ENCODE measurements at regions not wholly inside any gene's neighbourhood (a gene's known extent, or its start where the extent isn't known, plus 50 kb on each side); places are given as distances from the start of the nearest gene placed in this dataset.

DNA sequence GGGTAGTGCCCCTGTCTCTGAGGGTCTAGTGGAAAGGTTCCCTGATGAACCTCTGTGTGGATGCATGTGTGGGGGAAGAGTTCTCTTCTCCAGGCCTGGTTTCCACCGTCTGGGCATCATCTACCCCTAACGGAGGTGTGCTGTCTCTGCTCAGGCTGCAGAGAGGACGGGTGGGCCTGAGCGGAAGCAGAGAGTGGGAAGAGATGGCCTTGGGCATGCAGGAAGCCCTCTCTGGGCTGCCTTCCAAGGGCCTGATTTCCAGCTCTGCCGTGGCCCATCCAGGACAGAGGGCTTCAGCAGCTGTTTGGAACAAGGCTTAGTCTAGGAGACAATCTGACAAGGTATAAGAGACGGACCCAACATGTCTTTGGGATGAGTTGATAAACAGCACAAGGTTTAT is 220.1 kb upstream of the DTNBP1 start:
- H3F3A ChIP-seq (replicated peaks; ENCODE audit: low read depth): no peaks in the 10 kb centered on the region
- H3K9me3 Mint-ChIP-seq: no peaks in the 10 kb centered on the region
- no peak overlapping the region for H3K4me2 ChIP-seq
- H3K4me3 Mint-ChIP-seq: no peak overlapping the region
- DNase-seq (ENCODE audit: low spot score): no peak
- H3K27ac ChIP-seq (ENCODE audit: low read depth): no peak overlapping the region
- no peaks in the 10 kb centered on the region for H4K20me1 ChIP-seq (replicated peaks; ENCODE audit: insufficient read depth)
- H3K79me2 ChIP-seq (replicated peaks; ENCODE audit: insufficient read depth): no peaks in the 10 kb centered on the region
- H3K9me2 ChIP-seq (ENCODE audit: insufficient read depth): peaks cover 4% of the 10 kb centered on the region; the same call in 1 of the 2 replicates
- H3K27ac Mint-ChIP-seq: no peak overlapping the region
- no peak for ATAC-seq
- no peaks in the 10 kb centered on the region for H3K4me1 Mint-ChIP-seq
- H3K27me3 Mint-ChIP-seq (ENCODE audit: insufficient read depth, low read depth, poor library complexity): peaks cover 3% of the 10 kb centered on the region
- H3K36me3 Mint-ChIP-seq (ENCODE audit: low read depth): no peaks in the 10 kb centered on the region
- no peak overlapping the region for H3K4me3 ChIP-seq
- H3K36me3 ChIP-seq (ENCODE audit: insufficient read depth): no peaks in the 10 kb centered on the region
- peak overlapping the region; percentile 38 for H2AFZ ChIP-seq
- H3K4me1 ChIP-seq (ENCODE audit: insufficient read depth): no peaks in the 10 kb centered on the region
- H3K27me3 ChIP-seq (ENCODE audit: insufficient read depth): no peaks in the 10 kb centered on the region
- TF ChIP-seq, protein P1, sequence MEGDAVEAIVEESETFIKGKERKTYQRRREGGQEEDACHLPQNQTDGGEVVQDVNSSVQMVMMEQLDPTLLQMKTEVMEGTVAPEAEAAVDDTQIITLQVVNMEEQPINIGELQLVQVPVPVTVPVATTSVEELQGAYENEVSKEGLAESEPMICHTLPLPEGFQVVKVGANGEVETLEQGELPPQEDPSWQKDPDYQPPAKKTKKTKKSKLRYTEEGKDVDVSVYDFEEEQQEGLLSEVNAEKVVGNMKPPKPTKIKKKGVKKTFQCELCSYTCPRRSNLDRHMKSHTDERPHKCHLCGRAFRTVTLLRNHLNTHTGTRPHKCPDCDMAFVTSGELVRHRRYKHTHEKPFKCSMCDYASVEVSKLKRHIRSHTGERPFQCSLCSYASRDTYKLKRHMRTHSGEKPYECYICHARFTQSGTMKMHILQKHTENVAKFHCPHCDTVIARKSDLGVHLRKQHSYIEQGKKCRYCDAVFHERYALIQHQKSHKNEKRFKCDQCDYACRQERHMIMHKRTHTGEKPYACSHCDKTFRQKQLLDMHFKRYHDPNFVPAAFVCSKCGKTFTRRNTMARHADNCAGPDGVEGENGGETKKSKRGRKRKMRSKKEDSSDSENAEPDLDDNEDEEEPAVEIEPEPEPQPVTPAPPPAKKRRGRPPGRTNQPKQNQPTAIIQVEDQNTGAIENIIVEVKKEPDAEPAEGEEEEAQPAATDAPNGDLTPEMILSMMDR (conservative IDR thresholded peaks at IDR 0.05; ENCODE audit: low read depth in 2 of 2): no peak
- TF ChIP-seq, protein P2, sequence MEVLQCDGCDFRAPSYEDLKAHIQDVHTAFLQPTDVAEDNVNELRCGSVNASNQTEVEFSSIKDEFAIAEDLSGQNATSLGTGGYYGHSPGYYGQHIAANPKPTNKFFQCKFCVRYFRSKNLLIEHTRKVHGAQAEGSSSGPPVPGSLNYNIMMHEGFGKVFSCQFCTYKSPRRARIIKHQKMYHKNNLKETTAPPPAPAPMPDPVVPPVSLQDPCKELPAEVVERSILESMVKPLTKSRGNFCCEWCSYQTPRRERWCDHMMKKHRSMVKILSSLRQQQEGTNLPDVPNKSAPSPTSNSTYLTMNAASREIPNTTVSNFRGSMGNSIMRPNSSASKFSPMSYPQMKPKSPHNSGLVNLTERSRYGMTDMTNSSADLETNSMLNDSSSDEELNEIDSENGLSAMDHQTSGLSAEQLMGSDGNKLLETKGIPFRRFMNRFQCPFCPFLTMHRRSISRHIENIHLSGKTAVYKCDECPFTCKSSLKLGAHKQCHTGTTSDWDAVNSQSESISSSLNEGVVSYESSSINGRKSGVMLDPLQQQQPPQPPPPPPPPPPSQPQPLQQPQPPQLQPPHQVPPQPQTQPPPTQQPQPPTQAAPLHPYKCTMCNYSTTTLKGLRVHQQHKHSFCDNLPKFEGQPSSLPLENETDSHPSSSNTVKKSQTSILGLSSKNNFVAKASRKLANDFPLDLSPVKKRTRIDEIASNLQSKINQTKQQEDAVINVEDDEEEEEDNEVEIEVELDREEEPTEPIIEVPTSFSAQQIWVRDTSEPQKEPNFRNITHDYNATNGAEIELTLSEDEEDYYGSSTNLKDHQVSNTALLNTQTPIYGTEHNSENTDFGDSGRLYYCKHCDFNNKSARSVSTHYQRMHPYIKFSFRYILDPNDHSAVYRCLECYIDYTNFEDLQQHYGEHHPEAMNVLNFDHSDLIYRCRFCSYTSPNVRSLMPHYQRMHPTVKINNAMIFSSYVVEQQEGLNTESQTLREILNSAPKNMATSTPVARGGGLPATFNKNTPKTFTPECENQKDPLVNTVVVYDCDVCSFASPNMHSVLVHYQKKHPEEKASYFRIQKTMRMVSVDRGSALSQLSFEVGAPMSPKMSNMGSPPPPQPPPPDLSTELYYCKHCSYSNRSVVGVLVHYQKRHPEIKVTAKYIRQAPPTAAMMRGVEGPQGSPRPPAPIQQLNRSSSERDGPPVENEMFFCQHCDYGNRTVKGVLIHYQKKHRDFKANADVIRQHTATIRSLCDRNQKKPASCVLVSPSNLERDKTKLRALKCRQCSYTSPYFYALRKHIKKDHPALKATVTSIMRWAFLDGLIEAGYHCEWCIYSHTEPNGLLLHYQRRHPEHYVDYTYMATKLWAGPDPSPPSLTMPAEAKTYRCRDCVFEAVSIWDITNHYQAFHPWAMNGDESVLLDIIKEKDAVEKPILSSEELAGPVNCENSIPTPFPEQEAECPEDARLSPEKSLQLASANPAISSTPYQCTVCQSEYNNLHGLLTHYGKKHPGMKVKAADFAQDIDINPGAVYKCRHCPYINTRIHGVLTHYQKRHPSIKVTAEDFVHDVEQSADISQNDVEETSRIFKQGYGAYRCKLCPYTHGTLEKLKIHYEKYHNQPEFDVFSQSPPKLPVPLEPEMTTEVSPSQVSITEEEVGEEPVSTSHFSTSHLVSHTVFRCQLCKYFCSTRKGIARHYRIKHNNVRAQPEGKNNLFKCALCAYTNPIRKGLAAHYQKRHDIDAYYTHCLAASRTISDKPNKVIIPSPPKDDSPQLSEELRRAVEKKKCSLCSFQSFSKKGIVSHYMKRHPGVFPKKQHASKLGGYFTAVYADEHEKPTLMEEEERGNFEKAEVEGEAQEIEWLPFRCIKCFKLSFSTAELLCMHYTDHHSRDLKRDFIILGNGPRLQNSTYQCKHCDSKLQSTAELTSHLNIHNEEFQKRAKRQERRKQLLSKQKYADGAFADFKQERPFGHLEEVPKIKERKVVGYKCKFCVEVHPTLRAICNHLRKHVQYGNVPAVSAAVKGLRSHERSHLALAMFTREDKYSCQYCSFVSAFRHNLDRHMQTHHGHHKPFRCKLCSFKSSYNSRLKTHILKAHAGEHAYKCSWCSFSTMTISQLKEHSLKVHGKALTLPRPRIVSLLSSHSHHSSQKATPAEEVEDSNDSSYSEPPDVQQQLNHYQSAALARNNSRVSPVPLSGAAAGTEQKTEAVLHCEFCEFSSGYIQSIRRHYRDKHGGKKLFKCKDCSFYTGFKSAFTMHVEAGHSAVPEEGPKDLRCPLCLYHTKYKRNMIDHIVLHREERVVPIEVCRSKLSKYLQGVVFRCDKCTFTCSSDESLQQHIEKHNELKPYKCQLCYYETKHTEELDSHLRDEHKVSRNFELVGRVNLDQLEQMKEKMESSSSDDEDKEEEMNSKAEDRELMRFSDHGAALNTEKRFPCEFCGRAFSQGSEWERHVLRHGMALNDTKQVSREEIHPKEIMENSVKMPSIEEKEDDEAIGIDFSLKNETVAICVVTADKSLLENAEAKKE (CRISPR knock-in tag; IDR thresholded peaks at IDR 0.05): no peak
- TF ChIP-seq JUNB (IDR thresholded peaks at IDR 0.05; ENCODE audit: unreplicated experiment): no peak

DNA sequence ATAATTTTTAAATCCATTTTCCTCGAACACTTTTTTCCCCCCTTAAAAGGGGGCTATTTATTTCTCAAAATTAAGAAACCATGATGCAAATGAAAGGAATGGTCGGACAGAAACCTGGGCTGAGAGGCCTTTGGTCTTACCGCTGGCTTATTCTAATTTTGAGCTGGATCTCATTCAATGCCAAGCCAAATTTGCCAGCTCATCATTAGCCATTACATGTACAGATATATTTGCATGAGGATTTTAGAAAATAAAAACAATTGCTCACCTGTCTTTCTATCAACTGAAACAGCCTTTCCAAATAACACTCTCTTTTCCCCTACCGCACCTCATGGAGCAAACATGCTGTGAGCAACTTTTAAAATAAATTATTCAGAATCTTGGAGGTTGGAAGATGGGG is 219.5 kb upstream of the DTNBP1 start:
- Histone ChIP-seq H3K27me3 (ENCODE audit: insufficient read depth) (no peaks in the 10 kb centered on the region), H4K20me1 (replicated peaks; ENCODE audit: insufficient read depth) (no peaks in the 10 kb centered on the region), H3K4me2 (no peak overlapping the region), H3K36me3 (ENCODE audit: insufficient read depth) (no peaks in the 10 kb centered on the region), H3K79me2 (replicated peaks; ENCODE audit: insufficient read depth) (no peaks in the 10 kb centered on the region), H3K4me1 (ENCODE audit: insufficient read depth) (no peaks in the 10 kb centered on the region), H2AFZ (peak overlapping the region; percentile 38), H3F3A (replicated peaks; ENCODE audit: low read depth) (no peaks in the 10 kb centered on the region), H3K9me2 (ENCODE audit: insufficient read depth) (peaks cover 4% of the 10 kb centered on the region; the same call in 1 of the 2 replicates), H3K27ac (ENCODE audit: low read depth) (no peak overlapping the region), H3K4me3 (no peak overlapping the region)
- no peak overlapping the region for H3K27ac Mint-ChIP-seq
- DNase-seq (ENCODE audit: low spot score) (no peak), ATAC-seq (no peak)
- peaks cover 2% of the 10 kb centered on the region for H3K27me3 Mint-ChIP-seq (ENCODE audit: insufficient read depth, low read depth, poor library complexity)
- H3K4me1 Mint-ChIP-seq: no peaks in the 10 kb centered on the region
- H3K9me3 Mint-ChIP-seq: no peaks in the 10 kb centered on the region
- no peak overlapping the region for H3K4me3 Mint-ChIP-seq
- no peaks in the 10 kb centered on the region for H3K36me3 Mint-ChIP-seq (ENCODE audit: low read depth)
- no peak for TF ChIP-seq NANOG (IDR thresholded peaks at IDR 0.05; ENCODE audit: borderline replicate concordance)
- TF ChIP-seq STAT1 (IDR thresholded peaks at IDR 0.05; ENCODE audit: unreplicated experiment): no peak
- TF ChIP-seq POLR2AphosphoS5 (IDR thresholded peaks at IDR 0.05; ENCODE audit: low read depth): no peak
